ENCODE measurements at regions not wholly inside any gene's neighbourhood (a gene's known extent, or its start where the extent isn't known, plus 50 kb on each side); places are given as distances from the start of the nearest gene placed in this dataset.

DNA sequence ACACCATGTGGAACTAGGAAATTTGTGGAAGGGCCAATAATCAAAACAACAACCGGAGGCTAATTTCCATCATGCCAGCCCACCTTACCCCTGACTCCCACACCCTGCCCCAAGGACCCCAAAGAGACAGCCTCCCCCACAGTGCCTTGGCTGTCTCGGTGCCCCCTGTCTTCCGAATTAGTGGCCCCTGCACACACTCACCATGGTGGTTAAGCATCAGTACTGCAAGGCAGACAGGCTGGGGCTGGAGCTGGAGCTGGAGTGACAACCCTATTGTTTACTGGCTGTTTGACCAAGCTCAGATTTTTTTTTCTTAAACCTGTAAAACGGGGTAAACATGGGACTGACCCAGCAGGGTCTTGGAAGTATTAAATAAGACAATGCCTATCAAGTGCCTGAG lies 238.0 kb downstream of the TFAP2C start:
- TF ChIP-seq, protein P1, sequence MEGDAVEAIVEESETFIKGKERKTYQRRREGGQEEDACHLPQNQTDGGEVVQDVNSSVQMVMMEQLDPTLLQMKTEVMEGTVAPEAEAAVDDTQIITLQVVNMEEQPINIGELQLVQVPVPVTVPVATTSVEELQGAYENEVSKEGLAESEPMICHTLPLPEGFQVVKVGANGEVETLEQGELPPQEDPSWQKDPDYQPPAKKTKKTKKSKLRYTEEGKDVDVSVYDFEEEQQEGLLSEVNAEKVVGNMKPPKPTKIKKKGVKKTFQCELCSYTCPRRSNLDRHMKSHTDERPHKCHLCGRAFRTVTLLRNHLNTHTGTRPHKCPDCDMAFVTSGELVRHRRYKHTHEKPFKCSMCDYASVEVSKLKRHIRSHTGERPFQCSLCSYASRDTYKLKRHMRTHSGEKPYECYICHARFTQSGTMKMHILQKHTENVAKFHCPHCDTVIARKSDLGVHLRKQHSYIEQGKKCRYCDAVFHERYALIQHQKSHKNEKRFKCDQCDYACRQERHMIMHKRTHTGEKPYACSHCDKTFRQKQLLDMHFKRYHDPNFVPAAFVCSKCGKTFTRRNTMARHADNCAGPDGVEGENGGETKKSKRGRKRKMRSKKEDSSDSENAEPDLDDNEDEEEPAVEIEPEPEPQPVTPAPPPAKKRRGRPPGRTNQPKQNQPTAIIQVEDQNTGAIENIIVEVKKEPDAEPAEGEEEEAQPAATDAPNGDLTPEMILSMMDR (IDR thresholded peaks at IDR 0.05) = no peak
- no peak overlapping the region for H3K27ac ChIP-seq
- no peaks in the 10 kb centered on the region for H3K36me3 ChIP-seq
- intact Hi-C loops (cut with DNase I) = no loop called here
- no peak overlapping the region for H3K4me3 ChIP-seq
- no peak for DNase-seq (ENCODE audit: low spot score in 2 of 2)
- H3K4me1 ChIP-seq = no peaks in the 10 kb centered on the region
- H3K27me3 ChIP-seq = no peaks in the 10 kb centered on the region
- H3K9me3 ChIP-seq = peaks cover 0 to 6% of the 10 kb centered on the region in 2 donors

DNA sequence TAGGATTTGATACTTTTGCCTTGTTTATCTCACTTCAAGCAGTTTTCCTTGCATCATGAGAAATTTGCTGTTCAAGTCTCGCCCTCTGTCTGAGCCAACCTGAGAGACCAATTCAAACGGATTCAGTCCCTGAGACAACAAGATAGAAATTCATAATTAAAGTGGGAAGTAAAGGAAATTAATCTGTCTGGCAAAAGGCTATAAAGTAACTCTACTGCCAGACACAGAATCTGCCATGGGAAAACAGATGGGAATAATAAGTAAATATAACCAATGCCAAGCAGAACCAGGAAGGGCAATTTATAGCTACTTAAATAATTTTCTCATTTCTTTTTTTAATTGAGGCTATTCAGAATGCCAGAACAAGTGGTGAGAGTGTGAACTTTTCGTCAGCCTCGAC lies 239.6 kb downstream of the TFAP2C start:
- H3K27me3 ChIP-seq = no peaks in the 10 kb centered on the region
- no peaks in the 10 kb centered on the region for H3K4me1 ChIP-seq
- TF ChIP-seq, protein P1 (IDR thresholded peaks at IDR 0.05) = no peak
- H3K4me3 ChIP-seq = no peak overlapping the region
- H3K9me3 ChIP-seq = peaks cover 0 to 6% of the 10 kb centered on the region in 2 donors
- no peak overlapping the region for H3K27ac ChIP-seq
- no peaks in the 10 kb centered on the region for H3K36me3 ChIP-seq
- DNase-seq (ENCODE audit: low spot score in 2 of 2) = no peak
- intact Hi-C loops (cut with DNase I) = no loop called here

DNA sequence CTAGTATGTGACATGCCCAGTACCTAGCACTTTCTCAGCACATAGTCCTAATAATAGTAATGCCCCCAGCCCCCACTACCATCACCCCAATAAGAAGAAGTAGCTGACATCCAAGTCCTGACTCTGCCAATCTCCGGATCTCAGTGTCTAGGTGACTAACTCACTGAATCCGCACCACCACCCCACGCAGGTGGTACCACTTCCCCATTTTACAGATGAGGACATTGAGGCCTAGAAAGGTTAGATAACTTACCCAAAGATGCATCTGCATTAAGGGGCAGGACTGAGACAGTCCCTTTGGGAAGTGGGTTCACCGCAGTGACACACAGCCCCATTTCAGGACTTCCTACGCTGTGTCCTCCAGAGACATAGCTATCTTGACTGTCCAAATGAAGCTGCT lies 241.2 kb downstream of the TFAP2C start:
- Histone ChIP-seq H3K27me3 (no peaks in the 10 kb centered on the region), H3K27ac (no peak overlapping the region), H3K9me3 (peaks cover 0 to 6% of the 10 kb centered on the region in 2 donors), H3K4me1 (no peaks in the 10 kb centered on the region), H3K36me3 (no peaks in the 10 kb centered on the region), H3K4me3 (no peak overlapping the region)
- intact Hi-C loops (cut with DNase I) = no loop called here
- DNase-seq (ENCODE audit: low spot score in 2 of 2) = no peak
- TF ChIP-seq, protein P1 (IDR thresholded peaks at IDR 0.05) = no peak

DNA sequence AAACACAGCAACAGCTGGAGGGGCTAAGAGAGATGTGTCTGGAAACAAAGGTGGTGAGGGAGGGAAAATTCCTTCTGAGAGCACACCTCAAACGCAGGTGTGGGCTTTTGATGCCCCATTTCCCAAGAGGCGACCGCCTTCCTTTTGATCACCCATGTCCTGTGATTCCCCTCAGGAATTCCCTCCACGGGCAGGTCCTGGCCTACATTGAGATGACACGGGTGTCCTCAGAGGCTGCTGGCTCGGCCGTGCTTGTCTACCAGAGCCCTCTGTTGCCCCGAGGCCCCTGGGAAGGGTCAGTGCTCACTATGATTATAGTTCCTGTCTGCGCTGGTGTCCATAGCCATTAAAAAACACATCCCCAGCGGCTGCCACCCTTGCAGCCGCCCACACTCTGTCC lies 242.6 kb downstream of the TFAP2C start:
- TF ChIP-seq, protein P1 (IDR thresholded peaks at IDR 0.05) = no peak

DNA sequence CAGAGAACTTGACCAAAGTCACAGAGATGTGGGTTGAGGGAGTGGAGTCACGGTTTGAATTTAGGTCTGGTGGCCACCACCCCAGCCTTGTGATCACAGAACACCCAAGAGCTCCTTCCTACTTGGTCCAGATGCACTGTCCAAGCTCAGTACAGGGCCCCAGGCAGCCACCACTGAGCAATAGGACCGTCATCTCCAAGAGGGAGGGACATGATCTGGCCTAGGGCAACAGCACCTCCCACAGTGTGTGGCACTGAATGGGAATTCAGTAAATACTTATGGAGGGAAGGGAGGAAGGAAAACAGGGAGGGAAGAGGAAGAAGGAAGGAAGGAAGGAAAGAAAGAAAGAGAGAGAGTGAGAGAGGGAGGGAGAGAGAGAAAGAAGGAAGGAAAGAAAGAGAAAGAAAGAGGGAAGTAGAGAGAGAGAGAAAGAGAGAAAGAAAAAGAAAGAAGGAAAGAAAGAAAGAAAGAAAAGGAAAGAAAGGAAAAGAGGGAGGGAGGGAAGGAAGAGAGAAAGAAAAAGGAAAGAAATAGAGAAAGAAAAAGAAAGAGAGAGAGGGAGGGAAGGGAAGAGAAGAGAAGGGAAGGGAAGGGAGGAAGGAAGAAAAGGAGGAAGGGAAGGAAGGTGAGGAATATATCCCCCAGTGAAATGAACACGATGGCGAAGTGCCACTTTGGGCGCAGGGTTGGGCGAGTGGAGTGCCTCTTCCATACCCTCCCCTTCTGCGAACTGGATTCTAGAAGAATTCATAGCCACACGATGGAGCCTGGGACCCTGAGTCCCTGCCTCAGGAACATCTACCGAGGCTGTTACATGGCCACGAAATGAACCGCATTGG lies 243.7 kb downstream of the TFAP2C start:
- no peak overlapping the region for H3K27ac ChIP-seq
- intact Hi-C loops (cut with DNase I) = no loop called here

More for the DNA sequence above, 242.6 kb downstream of the TFAP2C start:
- Histone ChIP-seq H3K4me3 (no peak overlapping the region), H3K27ac (no peak overlapping the region), H3K4me1 (no peaks in the 10 kb centered on the region), H3K27me3 (no peaks in the 10 kb centered on the region), H3K9me3 (peaks cover 0 to 6% of the 10 kb centered on the region in 2 donors), H3K36me3 (no peaks in the 10 kb centered on the region)
- intact Hi-C loops (cut with DNase I) = no loop called here
- DNase-seq (ENCODE audit: low spot score in 2 of 2) = no peak

More for the DNA sequence above, 243.7 kb downstream of the TFAP2C start:
- no peak overlapping the region for H3K4me3 ChIP-seq
- no peaks in the 10 kb centered on the region for H3K4me1 ChIP-seq
- TF ChIP-seq, protein P1 (IDR thresholded peaks at IDR 0.05) = no peak
- no peak for DNase-seq (ENCODE audit: low spot score in 2 of 2)
- peaks cover 0 to 6% of the 10 kb centered on the region in 2 donors for H3K9me3 ChIP-seq
- no peaks in the 10 kb centered on the region for H3K36me3 ChIP-seq
- no peaks in the 10 kb centered on the region for H3K27me3 ChIP-seq

Data from ascending aorta (tissue), 2 donors.